ENCODE measurements at regions not wholly inside any gene's neighbourhood (a gene's known extent, or its start where the extent isn't known, plus 50 kb on each side); places are given as distances from the start of the nearest gene placed in this dataset.

- POLR2A ChIA-PET = no interaction called here
- TF ChIP-seq, protein P1, sequence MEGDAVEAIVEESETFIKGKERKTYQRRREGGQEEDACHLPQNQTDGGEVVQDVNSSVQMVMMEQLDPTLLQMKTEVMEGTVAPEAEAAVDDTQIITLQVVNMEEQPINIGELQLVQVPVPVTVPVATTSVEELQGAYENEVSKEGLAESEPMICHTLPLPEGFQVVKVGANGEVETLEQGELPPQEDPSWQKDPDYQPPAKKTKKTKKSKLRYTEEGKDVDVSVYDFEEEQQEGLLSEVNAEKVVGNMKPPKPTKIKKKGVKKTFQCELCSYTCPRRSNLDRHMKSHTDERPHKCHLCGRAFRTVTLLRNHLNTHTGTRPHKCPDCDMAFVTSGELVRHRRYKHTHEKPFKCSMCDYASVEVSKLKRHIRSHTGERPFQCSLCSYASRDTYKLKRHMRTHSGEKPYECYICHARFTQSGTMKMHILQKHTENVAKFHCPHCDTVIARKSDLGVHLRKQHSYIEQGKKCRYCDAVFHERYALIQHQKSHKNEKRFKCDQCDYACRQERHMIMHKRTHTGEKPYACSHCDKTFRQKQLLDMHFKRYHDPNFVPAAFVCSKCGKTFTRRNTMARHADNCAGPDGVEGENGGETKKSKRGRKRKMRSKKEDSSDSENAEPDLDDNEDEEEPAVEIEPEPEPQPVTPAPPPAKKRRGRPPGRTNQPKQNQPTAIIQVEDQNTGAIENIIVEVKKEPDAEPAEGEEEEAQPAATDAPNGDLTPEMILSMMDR (IDR thresholded peaks at IDR 0.05; ENCODE audit: insufficient read depth, low read depth, low read length) = no peak
- CTCF ChIA-PET = interaction anchor here (1.4 kb wide), 1 partner anchor 625 kb away, joined by 5 read pairs; no protein-coding TSS in a partner anchor
- DNase-seq (ENCODE audit: low read depth) = no peak
- H3K27me3 ChIP-seq (ENCODE audit: control insufficient read depth, insufficient read depth, low read length) = no peaks in the 10 kb centered on the region
- no peaks in the 10 kb centered on the region for H3K36me3 ChIP-seq (ENCODE audit: control insufficient read depth, insufficient read depth, low read length)
- H3K4me3 ChIP-seq (ENCODE audit: low read depth, low read length) = no peak overlapping the region
Observed at GRCh38 chr3:24968036-24968435, 460.0 kb upstream of the RARB start.

- no peak for DNase-seq (ENCODE audit: low read depth)
- ChIA-PET POLR2A (no interaction called here), CTCF (no interaction called here)
- TF ChIP-seq, protein P1 (IDR thresholded peaks at IDR 0.05; ENCODE audit: insufficient read depth, low read depth, low read length) = no peak
- no peaks in the 10 kb centered on the region for H3K27me3 ChIP-seq (ENCODE audit: control insufficient read depth, insufficient read depth, low read length)
- H3K4me3 ChIP-seq (ENCODE audit: low read depth, low read length) = no peak overlapping the region
- no peaks in the 10 kb centered on the region for H3K36me3 ChIP-seq (ENCODE audit: control insufficient read depth, insufficient read depth, low read length)
Observed at GRCh38 chr3:24972491-24972890, 455.6 kb upstream of the RARB start.

DNA sequence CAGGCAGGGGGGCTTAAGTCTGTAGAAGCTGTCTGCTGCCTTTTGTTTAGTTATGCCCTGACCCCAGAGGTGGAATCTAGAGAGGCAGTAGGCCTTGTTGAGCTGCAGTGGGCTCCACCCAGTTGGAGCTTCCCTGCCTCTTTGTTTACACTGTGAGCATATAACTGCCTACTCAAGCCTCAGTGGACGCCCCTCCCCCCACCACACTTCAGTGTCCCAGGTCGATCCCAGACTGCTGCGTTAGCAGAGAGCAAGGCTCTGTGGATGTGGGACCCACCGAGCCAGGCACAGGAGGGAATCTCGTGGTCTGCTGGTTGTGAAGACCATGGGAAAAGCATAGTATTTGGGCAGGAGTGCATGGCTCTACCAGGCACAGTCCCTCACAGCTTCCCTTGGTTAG is 446.8 kb upstream of the RARB start:
- Histone ChIP-seq H3K27me3 (ENCODE audit: control insufficient read depth, insufficient read depth, low read length) (no peaks in the 10 kb centered on the region), H3K4me3 (ENCODE audit: low read depth, low read length) (no peak overlapping the region), H3K36me3 (ENCODE audit: control insufficient read depth, insufficient read depth, low read length) (no peaks in the 10 kb centered on the region)
- TF ChIP-seq, protein P1 (IDR thresholded peaks at IDR 0.05; ENCODE audit: insufficient read depth, low read depth, low read length) = no peak
- CTCF ChIA-PET = interaction anchor here (2.2 kb wide), 1 partner anchor 18 kb away, joined by 7 read pairs; no protein-coding TSS in a partner anchor
- DNase-seq (ENCODE audit: low read depth) = no peak
- POLR2A ChIA-PET = no interaction called here

GRCh38 chr3:24981924-24982323 is 446.1 kb upstream of the RARB start:
- Histone ChIP-seq H3K27me3 (ENCODE audit: control insufficient read depth, insufficient read depth, low read length) (no peaks in the 10 kb centered on the region), H3K36me3 (ENCODE audit: control insufficient read depth, insufficient read depth, low read length) (no peaks in the 10 kb centered on the region), H3K4me3 (ENCODE audit: low read depth, low read length) (no peak overlapping the region)
- POLR2A ChIA-PET = no interaction called here
- CTCF ChIA-PET = interaction anchor here (0.9 to 2.2 kb wide), 2 partner anchors 19 to 40 kb away, joined by 3 to 7 read pairs; no protein-coding TSS in a partner anchor
- TF ChIP-seq, protein P1 (IDR thresholded peaks at IDR 0.05; ENCODE audit: insufficient read depth, low read depth, low read length) = no peak
- no peak for DNase-seq (ENCODE audit: low read depth)

DNA sequence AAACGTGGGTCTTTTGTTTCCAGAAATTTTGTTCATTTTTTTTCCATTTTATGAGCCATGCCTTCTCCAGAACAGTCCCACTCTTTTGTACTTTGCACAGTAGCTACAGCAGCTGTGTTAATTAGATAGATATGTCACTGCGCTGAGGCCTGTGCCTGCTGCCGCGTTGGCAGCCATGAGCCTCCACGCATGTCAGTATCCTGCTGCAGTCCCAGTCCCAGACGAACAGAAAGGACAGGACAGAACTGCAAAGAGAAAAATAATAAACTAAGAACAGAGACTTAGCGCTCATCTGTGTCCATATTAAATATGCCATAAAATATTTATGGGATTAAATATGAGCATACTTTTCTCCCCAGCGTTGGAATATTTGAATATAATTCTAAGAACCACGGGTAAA is 442.4 kb upstream of the RARB start:
- ChIA-PET POLR2A (no interaction called here), CTCF (no interaction called here)
- TF ChIP-seq, protein P1 (IDR thresholded peaks at IDR 0.05; ENCODE audit: insufficient read depth, low read depth, low read length) = no peak
- Histone ChIP-seq H3K4me3 (ENCODE audit: low read depth, low read length) (no peak overlapping the region), H3K27me3 (ENCODE audit: control insufficient read depth, insufficient read depth, low read length) (no peaks in the 10 kb centered on the region), H3K36me3 (ENCODE audit: control insufficient read depth, insufficient read depth, low read length) (no peaks in the 10 kb centered on the region)
- DNase-seq (ENCODE audit: low read depth) = no peak
